ENCODE measurements at regions not wholly inside any gene's neighbourhood (a gene's known extent, or its start where the extent isn't known, plus 50 kb on each side); places are given as distances from the start of the nearest gene placed in this dataset.

DNA sequence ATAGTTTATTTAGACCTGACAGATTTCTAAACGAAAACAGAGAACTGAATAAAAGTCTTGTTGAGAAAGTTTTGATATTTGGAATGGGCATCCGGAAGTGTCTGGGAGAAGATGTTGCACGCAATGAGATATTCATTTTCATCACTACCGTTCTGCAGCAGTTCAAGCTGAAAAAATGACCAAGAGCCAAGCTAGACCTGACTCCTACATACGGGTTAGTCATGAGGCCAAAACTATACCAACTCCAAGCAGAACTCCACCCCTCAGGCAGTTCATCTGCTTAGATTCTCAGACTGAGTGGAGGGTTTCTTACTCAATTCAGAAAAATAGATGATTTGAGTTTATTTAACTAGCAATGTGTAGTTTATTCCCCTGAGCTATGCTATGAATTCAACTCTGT is 95.4 kb upstream of the ANXA1 start:
- H3K9me3 Mint-ChIP-seq (ENCODE audit: low read depth): no peaks in the 10 kb centered on the region
- no peaks in the 10 kb centered on the region for H3K36me3 Mint-ChIP-seq (ENCODE audit: insufficient read depth)
- H3K4me3 Mint-ChIP-seq (ENCODE audit: low read depth): no peak overlapping the region
- DNase-seq (ENCODE audit: low spot score, unreplicated experiment): no peak
- no peak overlapping the region for H3K27ac Mint-ChIP-seq
- TF ChIP-seq, protein P1, sequence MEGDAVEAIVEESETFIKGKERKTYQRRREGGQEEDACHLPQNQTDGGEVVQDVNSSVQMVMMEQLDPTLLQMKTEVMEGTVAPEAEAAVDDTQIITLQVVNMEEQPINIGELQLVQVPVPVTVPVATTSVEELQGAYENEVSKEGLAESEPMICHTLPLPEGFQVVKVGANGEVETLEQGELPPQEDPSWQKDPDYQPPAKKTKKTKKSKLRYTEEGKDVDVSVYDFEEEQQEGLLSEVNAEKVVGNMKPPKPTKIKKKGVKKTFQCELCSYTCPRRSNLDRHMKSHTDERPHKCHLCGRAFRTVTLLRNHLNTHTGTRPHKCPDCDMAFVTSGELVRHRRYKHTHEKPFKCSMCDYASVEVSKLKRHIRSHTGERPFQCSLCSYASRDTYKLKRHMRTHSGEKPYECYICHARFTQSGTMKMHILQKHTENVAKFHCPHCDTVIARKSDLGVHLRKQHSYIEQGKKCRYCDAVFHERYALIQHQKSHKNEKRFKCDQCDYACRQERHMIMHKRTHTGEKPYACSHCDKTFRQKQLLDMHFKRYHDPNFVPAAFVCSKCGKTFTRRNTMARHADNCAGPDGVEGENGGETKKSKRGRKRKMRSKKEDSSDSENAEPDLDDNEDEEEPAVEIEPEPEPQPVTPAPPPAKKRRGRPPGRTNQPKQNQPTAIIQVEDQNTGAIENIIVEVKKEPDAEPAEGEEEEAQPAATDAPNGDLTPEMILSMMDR (IDR thresholded peaks at IDR 0.05; ENCODE audit: unreplicated experiment): no peak
- peaks cover 17% of the 10 kb centered on the region for H3K27me3 Mint-ChIP-seq
- H3K4me1 Mint-ChIP-seq (ENCODE audit: low read depth): no peaks in the 10 kb centered on the region

DNA sequence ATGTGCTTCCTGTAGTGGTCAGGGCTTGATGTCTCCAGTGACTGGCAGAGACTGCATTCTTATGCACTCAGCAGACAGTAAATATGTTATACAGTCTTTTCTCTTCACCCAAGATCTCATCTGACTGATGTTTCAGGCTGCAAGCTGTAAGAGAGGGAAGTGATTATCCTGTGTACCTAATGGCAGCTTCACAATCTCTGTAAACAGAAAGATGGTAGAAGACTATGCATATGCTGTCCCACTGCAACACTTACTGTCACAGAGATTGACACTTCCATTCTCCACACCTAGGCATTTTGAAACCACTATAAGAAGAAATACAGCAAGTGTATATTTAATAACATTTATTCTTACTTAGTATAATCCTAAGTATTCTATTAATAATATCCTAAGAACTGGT is 97.6 kb upstream of the ANXA1 start:
- H3K27me3 Mint-ChIP-seq: peaks cover 14% of the 10 kb centered on the region
- H3K36me3 Mint-ChIP-seq (ENCODE audit: insufficient read depth): no peaks in the 10 kb centered on the region
- H3K9me3 Mint-ChIP-seq (ENCODE audit: low read depth): no peaks in the 10 kb centered on the region
- TF ChIP-seq, protein P1 (IDR thresholded peaks at IDR 0.05; ENCODE audit: unreplicated experiment): no peak
- no peak overlapping the region for H3K27ac Mint-ChIP-seq
- no peaks in the 10 kb centered on the region for H3K4me1 Mint-ChIP-seq (ENCODE audit: low read depth)
- no peak overlapping the region for H3K4me3 Mint-ChIP-seq (ENCODE audit: low read depth)
- DNase-seq (ENCODE audit: low spot score, unreplicated experiment): no peak

DNA sequence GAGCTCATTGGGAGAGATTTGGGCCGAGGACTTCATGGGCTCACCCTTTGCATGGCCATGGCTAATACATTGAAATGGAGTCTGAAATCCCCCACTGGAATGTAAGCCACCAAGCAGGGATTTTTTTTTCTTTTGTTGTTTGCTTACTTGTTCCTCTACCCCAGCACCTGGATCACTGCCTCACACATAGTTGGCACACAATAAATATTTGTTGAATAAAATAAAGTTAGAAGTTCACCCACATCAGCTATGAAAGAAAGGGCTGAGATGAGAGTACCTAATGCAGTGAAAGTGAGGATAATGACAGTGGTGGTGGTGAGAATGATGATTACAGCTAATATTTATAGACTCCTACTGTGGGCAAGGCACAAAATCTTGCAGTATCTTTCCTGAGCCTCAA is 98.1 kb upstream of the ANXA1 start:
- no peak for DNase-seq (ENCODE audit: low spot score, unreplicated experiment)
- H3K27me3 Mint-ChIP-seq: peaks cover 14% of the 10 kb centered on the region
- no peak overlapping the region for H3K27ac Mint-ChIP-seq
- TF ChIP-seq, protein P1 (IDR thresholded peaks at IDR 0.05; ENCODE audit: unreplicated experiment): no peak
- no peaks in the 10 kb centered on the region for H3K4me1 Mint-ChIP-seq (ENCODE audit: low read depth)
- H3K4me3 Mint-ChIP-seq (ENCODE audit: low read depth): no peak overlapping the region
- H3K9me3 Mint-ChIP-seq (ENCODE audit: low read depth): no peaks in the 10 kb centered on the region
- H3K36me3 Mint-ChIP-seq (ENCODE audit: insufficient read depth): no peaks in the 10 kb centered on the region

DNA sequence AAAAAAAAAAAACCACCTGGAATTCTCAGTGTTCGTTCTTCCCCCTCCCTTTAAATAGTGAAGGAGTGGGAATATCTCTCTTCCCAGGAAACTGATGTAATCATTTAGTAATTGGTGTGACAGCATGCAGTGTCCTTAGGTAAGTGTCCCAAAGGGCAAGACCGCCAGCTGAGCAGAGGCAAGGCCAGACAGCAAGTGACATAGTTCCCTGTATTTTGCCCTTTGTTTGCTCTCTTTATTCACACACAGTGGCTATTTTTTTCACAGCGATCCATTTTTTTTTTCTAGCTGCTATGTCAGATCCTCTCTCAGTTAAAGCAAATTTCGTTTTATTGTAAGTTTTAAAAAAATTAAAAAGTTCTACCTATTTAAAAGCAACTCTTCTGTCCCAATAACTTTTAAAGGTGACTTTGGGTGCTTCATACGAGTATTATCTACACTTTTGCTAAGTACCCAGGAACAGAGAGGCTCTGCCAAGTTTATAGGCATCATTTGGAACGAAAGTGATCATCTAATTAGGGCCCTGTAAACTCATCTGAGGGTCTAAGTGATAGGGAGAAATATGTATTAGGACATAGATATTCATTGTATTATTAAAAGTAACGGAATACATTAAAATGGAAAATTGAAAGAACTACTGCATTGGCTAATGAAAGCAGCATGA is 98.2 kb upstream of the ALDH1A1 start:
- Mint-ChIP-seq H3K4me3 (ENCODE audit: low read depth) (no peak overlapping the region), H3K4me1 (ENCODE audit: low read depth) (no peaks in the 10 kb centered on the region), H3K27me3 (peaks cover 8% of the 10 kb centered on the region), H3K27ac (no peak overlapping the region), H3K9me3 (ENCODE audit: low read depth) (no peaks in the 10 kb centered on the region), H3K36me3 (ENCODE audit: insufficient read depth) (no peaks in the 10 kb centered on the region)
- DNase-seq (ENCODE audit: low spot score, unreplicated experiment): no peak
- TF ChIP-seq, protein P1 (IDR thresholded peaks at IDR 0.05; ENCODE audit: unreplicated experiment): no peak

DNA sequence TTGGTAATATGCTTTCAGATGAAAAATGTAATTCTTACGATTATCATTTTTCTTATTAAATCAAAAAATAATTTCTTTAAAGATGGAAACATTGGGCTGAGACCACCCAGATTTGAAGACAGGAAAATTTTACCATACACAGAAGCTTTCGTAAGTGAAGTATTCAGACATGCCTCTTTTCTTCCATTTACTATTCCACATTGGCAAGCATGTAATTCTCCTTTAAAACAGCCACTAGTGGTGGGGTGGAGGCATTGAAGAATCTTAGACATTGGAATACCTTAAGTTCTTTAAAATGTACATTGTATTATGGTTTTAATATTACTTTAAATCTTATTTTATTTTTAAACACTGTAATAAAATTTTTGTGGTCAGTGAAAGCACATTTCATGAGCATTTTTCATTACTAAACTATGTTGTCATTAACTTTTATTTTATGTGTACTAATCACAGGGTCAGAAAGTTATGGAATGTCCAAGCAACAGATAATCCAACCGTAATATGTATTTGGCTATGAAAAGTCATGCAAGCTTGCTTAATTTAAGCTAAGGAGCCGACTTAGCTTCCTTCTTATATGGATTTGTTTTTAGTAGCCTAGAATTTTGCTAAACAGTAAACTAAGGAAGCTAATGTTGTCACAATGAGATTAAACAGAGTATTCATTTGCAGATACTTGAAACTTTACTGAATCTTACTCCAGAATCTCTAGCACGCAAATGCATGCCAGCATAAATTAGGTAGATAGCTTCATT is 97.4 kb upstream of the ALDH1A1 start:
- Mint-ChIP-seq H3K27ac (no peak overlapping the region), H3K36me3 (ENCODE audit: insufficient read depth) (no peaks in the 10 kb centered on the region), H3K27me3 (peaks cover 8% of the 10 kb centered on the region), H3K9me3 (ENCODE audit: low read depth) (no peaks in the 10 kb centered on the region), H3K4me3 (ENCODE audit: low read depth) (no peak overlapping the region), H3K4me1 (ENCODE audit: low read depth) (no peaks in the 10 kb centered on the region)
- TF ChIP-seq, protein P1 (IDR thresholded peaks at IDR 0.05; ENCODE audit: unreplicated experiment): peak; percentile 46
- DNase-seq (ENCODE audit: low spot score, unreplicated experiment): no peak

Measured in progenitor cell of endocrine pancreas (in vitro differentiated cells).